Astrocyte of the hippocampus (primary cell): ENCODE measurements at regions not wholly inside any gene's neighbourhood (a gene's known extent, or its start where the extent isn't known, plus 50 kb on each side); places are given as distances from the start of the nearest gene placed in this dataset.
A peak's percentile ranks its signal among the peaks of the same experiment; 100 is the strongest.

Experiments used
- DNase-seq: peaks from one replicate; pipeline ENCODE4 v3.0.0; 2011; ENCODE audit warnings: low read depth, low spot score

DNA sequence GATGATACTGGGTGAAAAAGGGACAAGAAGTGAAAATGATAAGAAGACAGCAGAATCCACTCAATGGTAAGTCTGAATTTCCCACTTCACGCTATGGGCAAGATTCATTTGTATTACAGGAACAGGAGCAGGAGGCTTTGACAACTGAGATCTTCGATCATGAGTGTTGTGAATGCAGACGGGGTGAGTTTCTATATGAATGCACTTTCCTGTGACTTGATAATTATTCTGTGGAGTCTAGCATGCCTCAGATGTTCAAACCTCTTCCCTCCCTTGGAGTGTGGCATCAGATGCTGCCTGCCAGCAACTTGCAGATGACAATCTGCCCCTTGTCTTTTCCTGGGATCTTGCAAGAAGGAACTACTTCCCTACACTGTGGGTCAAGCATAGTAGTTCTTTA, 225.4 kb downstream of the HLX start:
- DNase-seq: no peak

GRCh38 chr1:221105578-221105977, 226.3 kb downstream of the HLX start:
- DNase-seq: no peak

DNA sequence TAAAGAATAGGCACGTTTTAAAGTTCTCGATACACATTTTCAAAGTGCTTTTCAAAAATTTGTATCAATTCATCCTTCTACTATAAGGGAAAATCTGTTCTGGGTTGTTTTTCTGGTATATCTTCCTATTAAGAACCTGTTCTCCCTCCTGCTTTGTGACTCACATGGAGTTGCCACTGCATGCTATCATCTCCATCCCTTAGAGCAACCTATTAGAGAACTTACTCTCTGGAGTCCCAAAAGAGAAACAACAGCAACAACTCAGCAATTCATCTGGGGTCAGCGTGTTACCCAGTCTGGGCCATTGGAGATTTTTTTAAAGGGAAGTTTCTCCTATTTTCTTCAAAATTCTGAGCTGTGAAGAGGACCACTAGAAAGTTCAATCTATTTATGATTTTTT, 227.4 kb downstream of the HLX start:
- DNase-seq: no peak

DNA sequence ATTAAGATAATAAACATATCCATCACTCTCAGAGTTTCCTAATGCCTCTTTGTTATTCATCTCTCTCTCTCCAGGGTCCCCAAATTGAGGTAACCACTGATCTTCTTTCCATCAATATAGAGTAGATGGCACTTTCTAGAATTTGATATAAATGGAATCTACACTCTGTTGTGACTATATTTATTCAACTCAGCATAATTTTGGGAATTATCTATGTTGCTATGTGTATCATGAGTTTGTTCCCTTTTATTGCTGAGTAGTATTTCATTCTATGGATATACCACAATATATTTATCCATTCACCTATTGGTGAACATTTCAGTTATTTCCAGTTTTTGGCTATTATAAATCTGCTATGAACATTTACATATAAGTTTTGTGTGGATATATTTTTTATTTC, 230.7 kb downstream of the HLX start:
- DNase-seq: no peak

GRCh38 chr1:221117133-221117532, 237.9 kb downstream of the HLX start:
- DNase-seq: no peak

- peak; percentile 87 for DNase-seq
These were observed 238.3 kb downstream of the HLX start for GRCh38 chr1:221117548-221117951.

GRCh38 chr1:221118176-221118937, 239.1 kb downstream of the HLX start:
- DNase-seq: peak; percentile 23

- no peak for DNase-seq
These were observed 239.7 kb downstream of the HLX start for GRCh38 chr1:221118938-221119320.

DNA sequence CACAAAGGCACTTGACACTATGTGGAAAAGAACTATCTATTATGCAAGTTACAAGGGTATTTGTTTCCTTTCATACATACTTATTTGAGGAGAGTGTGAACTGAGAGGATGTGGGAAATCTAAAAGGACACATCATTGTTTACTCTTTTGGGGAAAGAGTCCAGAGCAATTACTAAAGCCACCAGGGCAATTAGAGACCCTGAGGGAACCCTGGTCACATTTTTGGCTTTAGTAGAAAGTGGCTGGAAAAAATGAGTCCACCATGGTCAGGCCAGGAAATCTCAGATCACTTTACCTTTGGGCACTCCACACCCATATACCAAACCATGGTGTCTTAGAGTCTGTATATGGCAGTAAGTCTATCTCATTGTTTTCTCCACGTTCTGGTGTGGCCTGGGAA, 243.3 kb downstream of the HLX start:
- no peak for DNase-seq

GRCh38 chr1:221125976-221126375, 246.7 kb downstream of the HLX start:
- DNase-seq: no peak

- DNase-seq: no peak
These were observed 258.4 kb downstream of the HLX start for GRCh38 chr1:221137666-221138065.

DNA sequence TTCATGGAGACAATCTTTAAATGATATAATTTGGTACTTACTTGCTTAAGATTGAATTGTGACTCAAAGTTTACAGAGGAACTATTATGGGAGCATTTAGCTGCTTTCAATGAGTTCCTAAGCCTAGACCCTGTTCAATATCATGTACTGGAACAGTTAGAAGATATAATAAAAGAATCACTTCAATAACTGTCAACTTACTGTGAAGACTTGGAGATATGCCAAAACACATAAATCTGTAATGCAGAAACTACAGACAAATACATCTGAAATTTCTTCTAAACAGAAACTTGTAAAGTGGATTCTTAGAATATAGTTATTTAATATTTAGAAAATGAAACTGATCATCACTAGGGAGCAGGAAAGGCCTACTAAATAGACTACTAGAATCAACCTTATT, 259.3 kb downstream of the HLX start:
- no peak for DNase-seq

DNA sequence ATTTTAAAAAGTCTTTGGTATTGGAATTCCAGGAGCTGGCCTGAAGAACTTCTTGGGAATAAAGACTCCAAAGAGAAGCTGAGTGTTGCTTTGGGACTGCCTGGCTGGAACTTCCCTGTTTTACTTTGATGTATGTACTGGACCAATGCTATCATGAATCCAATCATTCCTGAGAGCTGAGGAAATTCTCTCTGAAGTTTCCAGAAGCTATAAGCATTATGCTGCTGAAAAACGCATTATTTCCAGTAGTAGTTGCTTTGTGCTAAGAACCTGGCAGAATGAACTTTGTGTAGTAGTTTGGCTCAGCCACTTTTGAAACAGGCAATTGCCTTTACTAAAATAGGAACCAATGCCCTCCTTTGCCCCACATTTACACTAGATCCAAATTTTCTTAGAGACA, 260.7 kb downstream of the HLX start:
- DNase-seq: no peak

- no peak for DNase-seq
These were observed 261.9 kb downstream of the HLX start for GRCh38 chr1:221141096-221141495.

DNA sequence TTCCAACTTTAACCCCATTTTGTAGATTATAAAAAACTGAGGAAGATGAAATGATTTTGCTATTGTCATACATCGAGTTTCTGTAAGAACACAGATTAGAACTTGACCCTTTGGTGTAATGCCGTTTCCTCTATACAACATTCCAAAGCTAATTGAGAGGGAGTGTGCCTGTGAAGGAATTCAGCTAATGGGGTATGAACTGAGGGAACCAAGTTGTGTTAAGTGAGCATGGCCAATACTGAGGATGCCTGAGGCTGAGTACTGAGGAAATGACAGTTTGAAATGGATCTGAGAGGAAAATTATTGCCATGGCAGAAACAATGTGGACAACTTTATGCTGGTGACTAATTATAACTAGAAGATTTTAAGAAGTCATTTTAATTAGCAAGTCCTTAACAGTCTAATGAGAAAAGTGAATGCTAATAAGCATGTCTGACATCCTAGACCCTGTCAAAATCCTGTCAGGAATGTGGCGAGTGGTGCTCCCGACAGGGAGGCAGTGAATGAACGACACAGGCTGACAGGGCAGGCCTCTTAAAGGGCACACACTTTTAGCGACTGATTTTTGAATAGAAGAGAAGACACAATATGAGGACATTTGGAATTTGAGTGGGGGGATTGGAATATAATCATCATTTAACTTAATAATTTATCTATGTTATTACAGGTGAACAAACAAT, 262.5 kb downstream of the HLX start:
- DNase-seq: peak; percentile 22

- DNase-seq: no peak
These were observed 269.4 kb downstream of the HLX start for GRCh38 chr1:221148660-221149059.

GRCh38 chr1:221149111-221149510, 269.9 kb downstream of the HLX start:
- no peak for DNase-seq

GRCh38 chr1:221149555-221150075, 270.4 kb downstream of the HLX start:
- DNase-seq: no peak

GRCh38 chr1:221150996-221151395, 271.8 kb downstream of the HLX start:
- DNase-seq: no peak

GRCh38 chr1:221154932-221155331, 275.7 kb downstream of the HLX start:
- DNase-seq: no peak

DNA sequence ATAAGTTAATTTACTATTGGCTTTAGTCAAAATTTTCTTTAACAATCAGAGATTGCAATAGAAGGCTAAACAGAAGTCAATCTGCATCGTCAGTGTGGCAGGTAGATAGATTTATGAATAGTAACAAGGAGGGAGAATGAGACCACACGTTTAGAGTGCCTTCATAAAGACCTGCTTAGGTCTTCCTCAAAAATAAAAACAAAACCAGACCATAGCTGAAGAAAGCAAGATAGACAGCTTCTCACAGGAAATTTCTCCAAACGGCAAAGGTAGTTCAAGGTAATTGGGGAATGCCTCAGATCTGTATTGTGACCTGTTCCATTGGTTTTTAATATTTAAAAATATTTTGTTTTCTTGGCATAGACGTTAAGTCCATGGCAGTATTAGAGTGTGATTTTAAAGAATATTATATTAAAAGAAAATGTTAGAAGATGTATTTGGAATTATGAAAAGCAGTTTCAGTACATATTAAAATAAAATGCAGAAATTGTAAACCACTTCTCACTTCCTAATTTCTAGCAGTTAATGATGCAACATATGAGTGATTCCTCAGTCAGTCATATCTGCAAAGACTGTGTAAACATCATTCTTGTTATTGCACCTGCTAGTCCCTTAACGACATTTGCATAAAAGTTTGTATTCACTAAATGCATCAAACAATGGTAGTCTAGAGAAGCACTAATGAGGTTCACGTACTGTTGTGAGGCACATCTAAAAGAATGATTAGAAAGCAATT, 278.0 kb downstream of the HLX start:
- no peak for DNase-seq

GRCh38 chr1:221159608-221160007, 280.4 kb downstream of the HLX start:
- DNase-seq: no peak
